ENCODE measurements at regions not wholly inside any gene's neighbourhood (a gene's known extent, or its start where the extent isn't known, plus 50 kb on each side); places are given as distances from the start of the nearest gene placed in this dataset.

DNA sequence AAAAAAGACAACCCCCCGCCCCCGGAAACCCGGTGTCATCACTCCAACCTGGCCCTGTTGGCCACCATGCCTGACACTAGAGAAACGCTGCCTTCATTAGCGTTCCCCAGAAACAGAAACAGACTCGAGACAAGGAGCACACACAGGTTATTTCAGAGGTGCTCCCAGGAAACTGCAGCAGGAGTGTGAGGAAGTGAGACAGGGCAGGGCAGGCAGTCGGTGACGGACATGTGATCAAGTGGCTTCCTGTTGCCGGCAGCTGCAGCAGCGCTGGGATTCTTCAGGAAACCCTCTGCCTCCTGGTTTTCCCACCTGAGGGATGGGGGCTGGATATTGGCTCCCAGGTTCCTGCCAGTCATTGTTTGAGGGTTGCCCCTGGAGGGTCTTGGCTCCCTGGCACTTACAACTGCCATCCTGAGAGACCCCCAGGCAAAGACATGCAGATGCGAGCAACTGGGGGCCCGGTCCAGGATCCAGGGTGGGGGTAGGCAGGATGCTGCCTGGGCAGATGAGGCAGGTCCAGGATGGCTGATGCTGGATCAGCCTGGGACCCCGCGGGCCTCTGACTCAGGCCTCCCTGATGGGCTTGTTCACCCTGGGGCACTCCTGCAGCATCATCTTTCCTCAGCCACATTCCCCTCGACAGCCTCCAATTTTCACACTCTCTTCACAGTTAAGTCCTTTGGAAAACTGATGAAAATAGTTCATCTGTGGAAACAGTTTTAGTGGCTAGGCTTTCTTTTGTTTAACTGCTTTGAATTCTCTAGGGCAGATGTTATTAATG, 150.7 kb upstream of the SYNDIG1 start:
- ATAC-seq, result no peak
- TF ChIP-seq SAP30 (IDR thresholded peaks at IDR 0.05; ENCODE audit: borderline replicate concordance, insufficient read depth, low read depth, low read length, poor library complexity, severe bottlenecking), result no peak
- TF ChIP-seq ZFX (CRISPR knock-in tag; IDR thresholded peaks at IDR 0.05), result no peak
- TF ChIP-seq MYNN (IDR thresholded peaks at IDR 0.05), result no peak
- TF ChIP-seq MYNN (CRISPR knock-in tag; IDR thresholded peaks at IDR 0.05), result no peak
- TF ChIP-seq TCFL5 (CRISPR knock-in tag; conservative IDR thresholded peaks at IDR 0.05), result no peak
- TF ChIP-seq, protein P1, sequence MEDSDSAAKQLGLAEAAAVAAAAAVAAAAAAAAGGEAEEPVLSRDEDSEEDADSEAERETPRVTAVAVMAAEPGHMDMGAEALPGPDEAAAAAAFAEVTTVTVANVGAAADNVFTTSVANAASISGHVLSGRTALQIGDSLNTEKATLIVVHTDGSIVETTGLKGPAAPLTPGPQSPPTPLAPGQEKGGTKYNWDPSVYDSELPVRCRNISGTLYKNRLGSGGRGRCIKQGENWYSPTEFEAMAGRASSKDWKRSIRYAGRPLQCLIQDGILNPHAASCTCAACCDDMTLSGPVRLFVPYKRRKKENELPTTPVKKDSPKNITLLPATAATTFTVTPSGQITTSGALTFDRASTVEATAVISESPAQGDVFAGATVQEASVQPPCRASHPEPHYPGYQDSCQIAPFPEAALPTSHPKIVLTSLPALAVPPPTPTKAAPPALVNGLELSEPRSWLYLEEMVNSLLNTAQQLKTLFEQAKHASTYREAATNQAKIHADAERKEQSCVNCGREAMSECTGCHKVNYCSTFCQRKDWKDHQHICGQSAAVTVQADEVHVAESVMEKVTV (CRISPR knock-in tag; IDR thresholded peaks at IDR 0.05), result no peak
- no peak for TF ChIP-seq GTF2A2 (tag; IDR thresholded peaks at IDR 0.05)
- TF ChIP-seq, protein P2, sequence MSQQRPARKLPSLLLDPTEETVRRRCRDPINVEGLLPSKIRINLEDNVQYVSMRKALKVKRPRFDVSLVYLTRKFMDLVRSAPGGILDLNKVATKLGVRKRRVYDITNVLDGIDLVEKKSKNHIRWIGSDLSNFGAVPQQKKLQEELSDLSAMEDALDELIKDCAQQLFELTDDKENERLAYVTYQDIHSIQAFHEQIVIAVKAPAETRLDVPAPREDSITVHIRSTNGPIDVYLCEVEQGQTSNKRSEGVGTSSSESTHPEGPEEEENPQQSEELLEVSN (IDR thresholded peaks at IDR 0.05; ENCODE audit: borderline replicate concordance in 1 of 2, extremely low read depth in 1 of 2, insufficient read depth in 1 of 2, insufficient read length in 1 of 2, low read depth in 1 of 2, low read length in 1 of 2, poor library complexity in 1 of 2, severe bottlenecking in 1 of 2), result no peak
- TF ChIP-seq ATF4 (CRISPR knock-in tag; IDR thresholded peaks at IDR 0.05), result no peak
- Histone ChIP-seq H3K4me2 (ENCODE audit: insufficient read depth, low read length) (no peak overlapping the region), H2AFZ (ENCODE audit: low read depth, low read length) (no peak overlapping the region), H3K9ac (ENCODE audit: insufficient read depth in 1 of 2, low read depth in 2 of 2, low read length in 2 of 2) (no peak overlapping the region), H3K36me3 (ENCODE audit: control insufficient read depth, insufficient read depth, low read length) (no peaks in the 10 kb centered on the region), H4K20me1 (replicated peaks; ENCODE audit: control insufficient read depth, insufficient read depth, low read length) (no peaks in the 10 kb centered on the region), H3K9me3 (replicated peaks; ENCODE audit: control insufficient read depth, insufficient read depth, low read depth, low read length) (no peaks in the 10 kb centered on the region), H3K27me3 (ENCODE audit: control insufficient read depth in 2 of 2, insufficient read depth in 2 of 2, low read length in 2 of 2) (no peaks in the 10 kb centered on the region), H3K4me3 (no peak overlapping the region), H3K27ac (ENCODE audit: extremely low read depth, low read depth, low read length) (no peak overlapping the region), H3K4me1 (replicated peaks in 1 of 2; ENCODE audit: control insufficient read depth in 2 of 2, insufficient read depth in 2 of 2, low read length in 2 of 2) (no peaks in the 10 kb centered on the region), H3K79me2 (ENCODE audit: control insufficient read depth, insufficient read depth, low read length) (no peaks in the 10 kb centered on the region), H3K9me1 (ENCODE audit: control insufficient read depth, insufficient read depth, low read length) (no peaks in the 10 kb centered on the region)
- no peak for FAIRE-seq
- no TSS peak for BruUV-seq (replicated peaks)
- in situ Hi-C loops (cut with MboI), result no loop called here
- ChIA-PET CTCF (ENCODE audit: low intra/inter-chr PET ratio) (no interaction called here), POLR2A (no interaction called here)
- no peak for DNase-seq (ENCODE audit: extremely low read depth in 1 of 4, low spot score in 3 of 4)
- intact Hi-C loops (cut with micrococcal nuclease), result no loop called here
- 0% methylated on average over 10 of the region's 15 CpGs for WGBS (ENCODE audit: insufficient coverage, low coverage, missing lambda C conversion rate)

Measured in K562 (cell line).